SK-N-SH (cell line): ENCODE measurements at regions not wholly inside any gene's neighbourhood (a gene's known extent, or its start where the extent isn't known, plus 50 kb on each side); places are given as distances from the start of the nearest gene placed in this dataset.

Source experiments
- CTCF ChIA-PET: fragments of 300-600, 350-600 bp; formaldehyde crosslinking; extraction: SDS; loops from one replicate; lab custom pipeline; 2021; lab: Yijun Ruan, JAX
- POLR2A ChIA-PET: fragments of 350-600 bp; sonication (Branson Sonifier 250); formaldehyde crosslinking; extraction: SDS; loops from one replicate; lab custom pipeline; 2020; ENCODE audit warnings: antibody characterized with exemption, inconsistent platforms; lab: Yijun Ruan, JAX
- DNase-seq: peaks from one replicate; pipeline ENCODE4 v3.0.0; 2012
- H2AFZ ChIP-seq: fragments of 200-600 bp; sonication (generic); 2 replicates; pipeline ENCODE4 v1.8.1; 2016; ENCODE audit warnings: antibody characterized with exemption, mild to moderate bottlenecking, low read depth
- H3F3A ChIP-seq: fragments of 200-600 bp; sonication (generic); replicated peaks from 2 replicates; pipeline ENCODE3; 2016; ENCODE audit warnings: antibody characterized with exemption, mild to moderate bottlenecking; ENCODE audit not compliant: insufficient read depth
- H3K27ac ChIP-seq, 2 experiments: fragments of 200-500 bp in 1 of 2; fragments of 200-600 bp in 1 of 2; sonication (Bioruptor generic) in 1 of 2; sonication (generic), shearing (Covaris generic) in 1 of 2; 2 replicates each; pipeline versions ENCODE4 v1.5.1 to v1.6.1; 2014 to 2016; ENCODE audit warnings: low read depth in 2 of 2, inconsistent platforms in 1 of 2, low read length in 1 of 2, mild to moderate bottlenecking in 1 of 2, mixed read lengths in 1 of 2
- H3K27me3 ChIP-seq: fragments of 200-600 bp; sonication (generic), shearing (Covaris generic); 2 replicates; pipeline ENCODE4 v1.6.1; 2016; ENCODE audit warnings: mixed run types; ENCODE audit not compliant: insufficient read depth
- H3K36me3 ChIP-seq, 2 experiments: fragments of 200-500 bp in 1 of 2; fragments of 200-600 bp in 1 of 2; sonication (Bioruptor generic) in 1 of 2; sonication (generic) in 1 of 2; replicated peaks in 1 of 2; 2 replicates each; pipeline versions ENCODE3 to v1.5.1; 2014 to 2016; ENCODE audit warnings: low read length in 1 of 2, mild to moderate bottlenecking in 1 of 2; ENCODE audit not compliant: insufficient read depth in 2 of 2, control insufficient read depth in 1 of 2
- H3K4me1 ChIP-seq, 2 experiments: fragments of 200-500 bp in 1 of 2; fragments of 200-600 bp in 1 of 2; sonication (Bioruptor generic) in 1 of 2; sonication (generic), shearing (Covaris generic) in 1 of 2; 2 replicates each; pipeline versions ENCODE4 v1.5.1 to v1.6.1; 2014 to 2016; ENCODE audit warnings: low read depth in 1 of 2, low read length in 1 of 2, mixed run types in 1 of 2; ENCODE audit not compliant: insufficient read depth in 2 of 2, control insufficient read depth in 1 of 2
- H3K4me2 ChIP-seq: fragments of 200-600 bp; sonication (generic), shearing (Covaris generic); 2 replicates; pipeline ENCODE4 v1.6.1; 2017; ENCODE audit warnings: mixed run types
- H3K4me3 ChIP-seq, 2 experiments: fragments of 200-500 bp in 1 of 2; fragments of 200-600 bp in 1 of 2; sonication (Bioruptor generic) in 1 of 2; sonication (generic), shearing (Covaris generic) in 1 of 2; 2 replicates each; pipeline versions ENCODE4 v1.5.1 to v1.8.1; 2014 to 2016; ENCODE audit warnings: low read depth in 2 of 2, inconsistent platforms in 1 of 2, low read length in 1 of 2, mild to moderate bottlenecking in 1 of 2, mixed read lengths in 1 of 2, moderate library complexity in 1 of 2
- H3K79me2 ChIP-seq: fragments of 200-600 bp; sonication (generic); 2 replicates; pipeline ENCODE4 v1.8.1; 2017; ENCODE audit warnings: mild to moderate bottlenecking; ENCODE audit not compliant: insufficient read depth
- H3K9ac ChIP-seq: fragments of 200-600 bp; sonication (generic); 2 replicates; pipeline ENCODE4 v1.6.1; 2017; ENCODE audit warnings: mixed run types
- H3K9me2 ChIP-seq: fragments of 200-600 bp; sonication (generic); 2 replicates; pipeline ENCODE4 v1.6.1; 2017; ENCODE audit warnings: mixed run types
- H3K9me3 ChIP-seq: fragments of 200-600 bp; sonication (generic); 2 replicates; pipeline ENCODE4 v1.6.1; 2017; ENCODE audit warnings: mixed run types, mild to moderate bottlenecking, moderate library complexity
- H4K20me1 ChIP-seq: fragments of 200-600 bp; sonication (generic); 2 replicates; pipeline ENCODE4 v1.6.1; 2017; ENCODE audit warnings: mild to moderate bottlenecking, mixed run types; ENCODE audit not compliant: insufficient read depth
- CTCF ChIP-seq: fragments of 200-600 bp; sonication (generic); IDR thresholded peaks from 2 replicates; pipeline ENCODE4 v1.6.1; 2017; ENCODE audit warnings: antibody characterized with exemption, mild to moderate bottlenecking, moderate library complexity
- ELF1 ChIP-seq: IDR thresholded peaks from 2 replicates; pipeline ENCODE4 v1.4.0; 2012
- EZH2phosphoT487 ChIP-seq: fragments of 200-600 bp; sonication (generic); IDR thresholded peaks from 2 replicates; pipeline ENCODE4 v1.6.1; 2017; ENCODE audit warnings: low read depth, mixed run types, mild to moderate bottlenecking, antibody characterized with exemption, moderate library complexity, borderline replicate concordance
- GABPA ChIP-seq: IDR thresholded peaks from 2 replicates; pipeline ENCODE4 v1.4.0; 2012; ENCODE audit warnings: low read depth, mild to moderate bottlenecking
- GATA2 ChIP-seq: sonication (generic); formaldehyde crosslinking; IDR thresholded peaks from 2 replicates; pipeline ENCODE4 v1.5.0; 2020; ENCODE audit warnings: mild to moderate bottlenecking, missing genetic modification reagents
- IRF3 ChIP-seq: fragments of 150-350 bp; IDR thresholded peaks from 2 replicates; pipeline ENCODE4 v1.6.1; 2016; ENCODE audit warnings: mild to moderate bottlenecking, low read depth, low read length
- JUND ChIP-seq: IDR thresholded peaks from 2 replicates; pipeline ENCODE4 v1.4.0; 2012
- MAX ChIP-seq: IDR thresholded peaks from 2 replicates; pipeline ENCODE4 v1.4.0; 2012; ENCODE audit warnings: low read depth
- MXI1 ChIP-seq: IDR thresholded peaks from 2 replicates; pipeline ENCODE4 v1.6.1; 2012; ENCODE audit warnings: mild to moderate bottlenecking, low read depth, low read length, improper control_type of control experiment
- NFIC ChIP-seq: IDR thresholded peaks from 2 replicates; pipeline ENCODE4 v1.4.0; 2012; ENCODE audit warnings: borderline replicate concordance
- NRF1 ChIP-seq: IDR thresholded peaks from 2 replicates; pipeline ENCODE4 v1.6.1; 2012; ENCODE audit warnings: low read depth, mild to moderate bottlenecking, low read length
- PBX3 ChIP-seq: IDR thresholded peaks from 2 replicates; pipeline ENCODE4; 2012
- RCOR1 ChIP-seq: fragments of 150-350 bp; IDR thresholded peaks from 2 replicates; pipeline ENCODE4 v1.6.1; 2017; ENCODE audit warnings: antibody characterized with exemption, low read length
- RFX5 ChIP-seq: IDR thresholded peaks from 2 replicates; pipeline ENCODE4 v1.6.1; 2012; ENCODE audit warnings: mild to moderate bottlenecking, improper control_type of control experiment, low read length
- SMC3 ChIP-seq: IDR thresholded peaks from 2 replicates; pipeline ENCODE4 v1.6.1; 2012; ENCODE audit warnings: low read depth, low read length, improper control_type of control experiment
- TAF1 ChIP-seq: IDR thresholded peaks from 2 replicates; pipeline ENCODE4 v1.6.1; 2012; ENCODE audit warnings: low read depth, mild to moderate bottlenecking, low read length, moderate library complexity, borderline replicate concordance
- TCF12 ChIP-seq: IDR thresholded peaks from 2 replicates; pipeline ENCODE4 v1.4.0; 2012
- TEAD4 ChIP-seq: IDR thresholded peaks from 2 replicates; pipeline ENCODE4 v1.4.0; 2012; ENCODE audit warnings: mild to moderate bottlenecking, borderline replicate concordance; ENCODE audit not compliant: insufficient read depth
- WGBS: methylation state at CpG from one replicate; pipeline ENCODE4 v1.1.6; 2017; ENCODE audit warnings: low lambda C conversion rate; 5-methylcytosine and 5-hydroxymethylcytosine counted together

- CTCF ChIA-PET = no interaction called here
- no peaks in the 10 kb centered on the region for H3F3A ChIP-seq
These were observed 570.3 kb downstream of the RAPGEF2 start for GRCh38 chr4:159673221-159673620.

GRCh38 chr4:159674241-159674640 is 571.4 kb downstream of the RAPGEF2 start:
- Histone ChIP-seq H3K9me3 (no peaks in the 10 kb centered on the region), H3K27ac (no peak overlapping the region), H2AFZ (no peak overlapping the region), H3K4me2 (no peak overlapping the region), H3K79me2 (no peaks in the 10 kb centered on the region), H3K9me2 (no peaks in the 10 kb centered on the region), H3K36me3 (no peaks in the 10 kb centered on the region), H3K4me1 (no peaks in the 10 kb centered on the region; a peak in 2 of 4 replicates), H3K27me3 (no peaks in the 10 kb centered on the region), H3F3A (no peaks in the 10 kb centered on the region), H4K20me1 (no peaks in the 10 kb centered on the region), H3K4me3 (no peak overlapping the region), H3K9ac (no peak overlapping the region)
- no peak for DNase-seq
- ChIA-PET POLR2A (no interaction called here), CTCF (no interaction called here)
- no peak for TF ChIP-seq CTCF
- no peak for TF ChIP-seq RFX5
- no peak for TF ChIP-seq PBX3
- no peak for TF ChIP-seq NFIC
- TF ChIP-seq MAX = no peak
- TF ChIP-seq EZH2phosphoT487 = no peak
- no peak for TF ChIP-seq MXI1
- TF ChIP-seq GABPA = no peak
- no peak for TF ChIP-seq GATA2 (CRISPR knock-in tag)
- no peak for TF ChIP-seq IRF3
- no peak for TF ChIP-seq TCF12
- TF ChIP-seq RCOR1 = no peak
- no peak for TF ChIP-seq SMC3
- TF ChIP-seq NRF1 = no peak
- TF ChIP-seq JUND = no peak
- TF ChIP-seq ELF1 = no peak
- no peak for TF ChIP-seq TEAD4
- WGBS = 32% methylated on average over 5 of the region's 8 CpGs

More at GRCh38 chr4:159673221-159673620, 570.3 kb downstream of the RAPGEF2 start:
- Histone ChIP-seq H3K4me3 (no peak overlapping the region), H3K4me2 (no peak overlapping the region), H4K20me1 (no peaks in the 10 kb centered on the region), H3K9me2 (no peaks in the 10 kb centered on the region), H3K4me1 (no peaks in the 10 kb centered on the region; a peak in 3 of 4 replicates), H3K27ac (no peak overlapping the region), H3K36me3 (no peaks in the 10 kb centered on the region), H2AFZ (no peak overlapping the region), H3K9me3 (no peaks in the 10 kb centered on the region), H3K9ac (no peak overlapping the region), H3K27me3 (no peaks in the 10 kb centered on the region), H3K79me2 (no peaks in the 10 kb centered on the region)
- POLR2A ChIA-PET = no interaction called here
- WGBS = 8% methylated on average over 2 of the region's 2 CpGs
- no peak for DNase-seq
- no peak for TF ChIP-seq SMC3
- no peak for TF ChIP-seq JUND
- TF ChIP-seq TAF1 = no peak
